Gastrocnemius medialis (tissue), 4 donors: ENCODE measurements at regions not wholly inside any gene's neighbourhood (a gene's known extent, or its start where the extent isn't known, plus 50 kb on each side); places are given as distances from the start of the nearest gene placed in this dataset.

Experiments
- CTCF ChIP-seq, 5 experiments: fragments of 450-650 bp in 3 of 5; fragments of 200-600 bp in 2 of 5; sonication (generic) in 2 of 5; IDR thresholded peaks in 4 of 5; conservative IDR thresholded peaks in 1 of 5; 1 replicate in 4 of 5; 2 replicates in 1 of 5; pipeline ENCODE4 v1.5.1; 2016 to 2019; ENCODE audit warnings: antibody characterized with exemption in 5 of 5, mild to moderate bottlenecking in 3 of 5, moderate library complexity in 3 of 5
- POLR2A ChIP-seq, 2 donors: fragments of 450-650 bp; IDR thresholded peaks; one replicate each; pipeline ENCODE4 v1.6.1; 2017; ENCODE audit warnings: antibody characterized with exemption in 2 of 2, mild to moderate bottlenecking in 2 of 2, moderate library complexity in 2 of 2

GRCh38 chr3:53941950-53942349, 50.3 kb upstream of the SELENOK start:
- no peak for TF ChIP-seq CTCF (IDR thresholded peaks at IDR 0.05 in 4 of 5, conservative IDR thresholded peaks at IDR 0.05 in 1 of 5)
- no peak for TF ChIP-seq POLR2A (IDR thresholded peaks at IDR 0.05)
